Hepatocyte (in vitro differentiated cells): ENCODE measurements at regions not wholly inside any gene's neighbourhood (a gene's known extent, or its start where the extent isn't known, plus 50 kb on each side); places are given as distances from the start of the nearest gene placed in this dataset.

Experiments used
- DNase-seq: peaks from one replicate; pipeline ENCODE4 v3.0.0-alpha.2; 2016; ENCODE audit warnings: low spot score
- H2AFZ ChIP-seq: fragments of 200-600 bp; sonication (generic); 2 replicates; pipeline ENCODE4 v1.6.0; 2016; ENCODE audit warnings: antibody characterized with exemption, mild to moderate bottlenecking
- H3K27ac ChIP-seq: fragments of 200-600 bp; sonication (generic); 2 replicates; pipeline ENCODE4 v1.5.1; 2016; ENCODE audit warnings: mild to moderate bottlenecking
- H3K27me3 ChIP-seq: fragments of 200-600 bp; sonication (generic); 2 replicates; pipeline ENCODE4 v1.6.1; 2016
- H3K36me3 ChIP-seq: fragments of 200-600 bp; sonication (generic); replicated peaks from 2 replicates; pipeline ENCODE4 v1.5.1; 2016; ENCODE audit warnings: low read depth; ENCODE audit not compliant: insufficient read depth
- H3K4me1 ChIP-seq: fragments of 200-600 bp; sonication (generic); 2 replicates; pipeline ENCODE4 v1.5.1; 2016; ENCODE audit warnings: mild to moderate bottlenecking, moderate library complexity; ENCODE audit not compliant: insufficient read depth
- H3K4me2 ChIP-seq: fragments of 200-600 bp; sonication (generic); 2 replicates; pipeline ENCODE4 v1.6.0; 2016
- H3K4me3 ChIP-seq: fragments of 200-600 bp; sonication (generic); 2 replicates; pipeline ENCODE4 v1.5.1; 2016; ENCODE audit warnings: mild to moderate bottlenecking
- H3K79me2 ChIP-seq: fragments of 200-600 bp; sonication (generic); 2 replicates; pipeline ENCODE4 v1.6.0; 2017; ENCODE audit warnings: mild to moderate bottlenecking
- H3K9me2 ChIP-seq: fragments of 200-600 bp; sonication (generic); replicated peaks from 2 replicates; pipeline ENCODE4 v1.6.0; 2017; ENCODE audit warnings: mild to moderate bottlenecking; ENCODE audit not compliant: insufficient read depth
- H3K9me3 ChIP-seq: fragments of 200-600 bp; sonication (generic); 2 replicates; pipeline ENCODE4 v1.5.1; 2016; ENCODE audit warnings: low read depth, mild to moderate bottlenecking
- H4K20me1 ChIP-seq: fragments of 200-600 bp; sonication (generic); 2 replicates; pipeline ENCODE4 v1.6.0; 2016; ENCODE audit warnings: mild to moderate bottlenecking; ENCODE audit not compliant: insufficient read depth, poor library complexity, severe bottlenecking
- CTCF ChIP-seq: fragments of 200-600 bp; sonication (generic); IDR thresholded peaks from 2 replicates; pipeline ENCODE4 v1.5.1; 2016; ENCODE audit warnings: antibody characterized with exemption, mild to moderate bottlenecking; ENCODE audit not compliant: poor library complexity
- EZH2 ChIP-seq: fragments of 200-600 bp; sonication (generic); IDR thresholded peaks from 2 replicates; pipeline ENCODE4 v1.6.1; 2016; ENCODE audit warnings: antibody characterized with exemption, mild to moderate bottlenecking, borderline replicate concordance
- EZH2phosphoT487 ChIP-seq: fragments of 200-600 bp; sonication (generic); IDR thresholded peaks from one replicate; pipeline ENCODE4 v1.6.1; 2018; ENCODE audit warnings: antibody characterized with exemption, mild to moderate bottlenecking, low read depth, moderate library complexity; ENCODE audit not compliant: unreplicated experiment, severe bottlenecking
- WGBS: methylation state at CpG from one replicate; pipeline ENCODE4 v1.1.6; 2016; ENCODE audit warnings: low lambda C conversion rate; ENCODE audit errors: missing lambda C conversion rate; 5-methylcytosine and 5-hydroxymethylcytosine counted together

- no peaks in the 10 kb centered on the region for H3K36me3 ChIP-seq
- WGBS: 78% methylated on average over 5 of the region's 5 CpGs
- no peaks in the 10 kb centered on the region for H3K9me2 ChIP-seq
- H3K9me3 ChIP-seq: no peaks in the 10 kb centered on the region
- no peak for DNase-seq
- H3K4me1 ChIP-seq: peaks cover 7% of the 10 kb centered on the region
- H4K20me1 ChIP-seq: no peaks in the 10 kb centered on the region
- H2AFZ ChIP-seq: no peak overlapping the region
- no peak overlapping the region for H3K4me2 ChIP-seq
- no peak overlapping the region for H3K4me3 ChIP-seq
- TF ChIP-seq EZH2phosphoT487: no peak
- TF ChIP-seq CTCF: no peak
- TF ChIP-seq EZH2: no peak
- H3K27me3 ChIP-seq: no peaks in the 10 kb centered on the region
- no peak overlapping the region for H3K27ac ChIP-seq
- H3K79me2 ChIP-seq: no peaks in the 10 kb centered on the region
These were observed 128.0 kb upstream of the SDK2 start for GRCh38 chr17:73772107-73772705.

- Histone ChIP-seq H3K79me2 (no peaks in the 10 kb centered on the region), H3K4me3 (no peak overlapping the region), H2AFZ (no peak overlapping the region), H3K4me1 (peaks cover 7% of the 10 kb centered on the region), H3K9me2 (no peaks in the 10 kb centered on the region), H3K36me3 (no peaks in the 10 kb centered on the region), H4K20me1 (no peaks in the 10 kb centered on the region), H3K27ac (no peak overlapping the region), H3K4me2 (no peak overlapping the region), H3K9me3 (no peaks in the 10 kb centered on the region), H3K27me3 (no peaks in the 10 kb centered on the region)
- TF ChIP-seq EZH2phosphoT487: no peak
- no peak for TF ChIP-seq CTCF
- TF ChIP-seq EZH2: no peak
- 89% methylated on average over 7 of the region's 7 CpGs for WGBS
- DNase-seq: no peak
These were observed 129.5 kb upstream of the SDK2 start for GRCh38 chr17:73773702-73774101.

- Histone ChIP-seq H3K4me1 (peaks cover 7% of the 10 kb centered on the region), H3K9me2 (no peaks in the 10 kb centered on the region), H3K27ac (no peak overlapping the region), H3K4me2 (no peak overlapping the region), H3K27me3 (no peaks in the 10 kb centered on the region), H2AFZ (no peak overlapping the region), H4K20me1 (no peaks in the 10 kb centered on the region), H3K79me2 (no peaks in the 10 kb centered on the region), H3K36me3 (no peaks in the 10 kb centered on the region), H3K4me3 (no peak overlapping the region), H3K9me3 (no peaks in the 10 kb centered on the region)
- TF ChIP-seq EZH2phosphoT487 (no peak), EZH2 (no peak), CTCF (no peak)
- WGBS: 62% methylated on average over 7 of the region's 7 CpGs
- no peak for DNase-seq
These were observed 130.6 kb upstream of the SDK2 start for GRCh38 chr17:73774852-73775251.
